Suprapubic skin (tissue), 3 donors: ENCODE measurements at regions not wholly inside any gene's neighbourhood (a gene's known extent, or its start where the extent isn't known, plus 50 kb on each side); places are given as distances from the start of the nearest gene placed in this dataset.

Experiments used
- CTCF ChIP-seq, 2 donors: fragments of 200-600 bp in 1 of 2; fragments of 450-650 bp in 1 of 2; sonication (generic) in 1 of 2; IDR thresholded peaks; one replicate each; pipeline ENCODE4 v1.5.1; 2016 to 2019; ENCODE audit warnings: antibody characterized with exemption in 2 of 2, mild to moderate bottlenecking in 1 of 2, moderate library complexity in 1 of 2
- POLR2A ChIP-seq, 2 donors: fragments of 450-650 bp; IDR thresholded peaks; one replicate each; pipeline ENCODE4 v1.6.1; 2017; ENCODE audit warnings: antibody characterized with exemption in 2 of 2, mild to moderate bottlenecking in 2 of 2, moderate library complexity in 2 of 2

- TF ChIP-seq CTCF (IDR thresholded peaks at IDR 0.05) = no peak
- no peak for TF ChIP-seq POLR2A (IDR thresholded peaks at IDR 0.05)
Observed at GRCh38 chr5:175035882-175036533, 311.6 kb downstream of the MSX2 start.
